LNCaP clone FGC (cell line): ENCODE measurements at regions not wholly inside any gene's neighbourhood (a gene's known extent, or its start where the extent isn't known, plus 50 kb on each side); places are given as distances from the start of the nearest gene placed in this dataset.

Experiments used
- DNase-seq: peaks from one replicate; pipeline ENCODE4 v3.0.0-alpha.2; 2011; ENCODE audit warnings: low read depth
- H3K4me3 ChIP-seq: 2 replicates; pipeline ENCODE4 v1.5.1; 2011; ENCODE audit warnings: mild to moderate bottlenecking, low read depth, low read length, control low read depth
- TF ChIP-seq, protein P1 (sequence below): IDR thresholded peaks from 2 replicates; pipeline ENCODE4 v1.5.1; 2012; ENCODE audit warnings: mild to moderate bottlenecking; ENCODE audit not compliant: control insufficient read depth, insufficient read depth; ENCODE audit errors: extremely low read depth

DNA sequence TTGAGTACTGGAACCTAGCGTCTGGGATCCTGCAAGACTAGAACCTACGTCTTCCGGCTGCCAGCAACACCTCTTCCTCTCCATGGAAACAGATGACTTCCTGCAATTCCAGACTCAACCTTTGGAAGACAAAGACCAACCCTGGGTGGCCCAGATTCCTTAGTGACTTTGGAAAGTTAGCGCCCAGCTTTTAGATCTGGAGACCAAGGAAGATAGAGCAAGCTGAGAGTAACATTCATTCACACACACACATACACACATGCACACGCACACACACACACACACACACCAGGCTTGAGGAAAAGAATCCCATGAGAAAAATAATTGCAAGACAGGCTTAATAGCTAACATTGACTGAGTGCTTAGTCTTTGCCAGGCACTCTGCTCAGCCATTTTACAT lies 788.9 kb downstream of the UQCRFS1 start:
- TF ChIP-seq, protein P1, sequence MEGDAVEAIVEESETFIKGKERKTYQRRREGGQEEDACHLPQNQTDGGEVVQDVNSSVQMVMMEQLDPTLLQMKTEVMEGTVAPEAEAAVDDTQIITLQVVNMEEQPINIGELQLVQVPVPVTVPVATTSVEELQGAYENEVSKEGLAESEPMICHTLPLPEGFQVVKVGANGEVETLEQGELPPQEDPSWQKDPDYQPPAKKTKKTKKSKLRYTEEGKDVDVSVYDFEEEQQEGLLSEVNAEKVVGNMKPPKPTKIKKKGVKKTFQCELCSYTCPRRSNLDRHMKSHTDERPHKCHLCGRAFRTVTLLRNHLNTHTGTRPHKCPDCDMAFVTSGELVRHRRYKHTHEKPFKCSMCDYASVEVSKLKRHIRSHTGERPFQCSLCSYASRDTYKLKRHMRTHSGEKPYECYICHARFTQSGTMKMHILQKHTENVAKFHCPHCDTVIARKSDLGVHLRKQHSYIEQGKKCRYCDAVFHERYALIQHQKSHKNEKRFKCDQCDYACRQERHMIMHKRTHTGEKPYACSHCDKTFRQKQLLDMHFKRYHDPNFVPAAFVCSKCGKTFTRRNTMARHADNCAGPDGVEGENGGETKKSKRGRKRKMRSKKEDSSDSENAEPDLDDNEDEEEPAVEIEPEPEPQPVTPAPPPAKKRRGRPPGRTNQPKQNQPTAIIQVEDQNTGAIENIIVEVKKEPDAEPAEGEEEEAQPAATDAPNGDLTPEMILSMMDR, result no peak
- DNase-seq, result no peak

DNA sequence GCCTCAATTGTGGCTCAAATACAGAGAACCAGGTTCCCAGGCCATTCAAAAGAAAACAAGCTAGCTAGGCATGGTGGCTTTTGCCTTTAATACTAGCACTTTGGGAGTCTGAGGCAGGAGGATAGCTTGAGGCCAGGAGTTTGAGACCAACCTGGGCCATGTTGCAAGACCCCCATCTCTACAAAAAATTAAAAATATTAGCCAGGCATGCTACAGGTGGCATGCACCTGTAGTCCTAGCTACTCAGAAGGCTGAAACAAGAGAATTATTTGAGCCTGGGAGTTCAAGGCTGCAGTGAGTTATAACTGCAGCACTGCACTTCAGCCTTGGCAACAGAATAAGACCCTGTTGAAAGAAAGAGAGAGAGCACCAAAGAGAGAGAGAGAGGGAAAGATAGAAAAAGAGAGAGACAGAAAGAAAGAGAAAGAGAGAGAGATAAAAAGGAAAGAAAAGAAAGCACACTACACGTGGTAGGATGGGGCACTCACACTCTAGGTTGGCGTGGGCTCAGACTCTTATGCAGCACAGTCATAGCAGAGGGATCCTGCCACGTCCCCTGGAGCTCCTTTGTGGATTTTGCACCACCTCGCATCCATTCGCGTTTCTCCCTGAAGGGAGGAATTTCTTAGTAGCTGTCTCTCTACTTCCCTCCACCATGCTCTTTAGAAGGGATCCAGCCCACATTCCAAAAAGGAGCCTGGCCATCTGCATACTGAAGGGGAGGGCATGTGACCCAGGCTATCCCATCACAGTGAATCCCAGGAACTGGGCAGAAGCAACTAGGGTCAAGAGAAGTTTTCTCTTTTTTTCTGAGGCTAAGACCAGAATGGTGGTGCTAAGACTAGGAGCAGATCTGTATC lies 789.9 kb downstream of the UQCRFS1 start:
- TF ChIP-seq, protein P1, result no peak
- DNase-seq, result no peak
- H3K4me3 ChIP-seq, result no peak overlapping the region

More for the DNA sequence above, 788.9 kb downstream of the UQCRFS1 start:
- no peak overlapping the region for H3K4me3 ChIP-seq

DNA sequence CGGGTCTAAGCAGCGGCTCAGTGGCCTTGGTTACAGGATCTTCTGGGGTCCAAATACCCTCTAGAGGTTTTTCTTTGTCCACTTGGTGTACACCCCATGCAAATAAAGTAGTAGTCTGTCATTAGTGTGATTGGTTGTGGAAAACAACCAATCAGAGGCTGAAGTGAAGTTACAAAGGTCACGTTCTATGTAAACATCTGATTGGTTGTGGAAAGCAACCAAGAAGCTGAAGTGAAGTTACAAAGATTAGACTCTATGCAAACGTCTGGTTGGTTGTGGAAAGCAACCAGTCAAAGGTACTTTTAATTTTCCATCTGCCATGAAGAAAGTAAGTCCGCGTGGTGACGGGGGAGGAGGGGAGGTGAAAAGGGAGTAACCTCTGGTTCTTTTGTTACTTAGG lies 790.9 kb downstream of the UQCRFS1 start:
- TF ChIP-seq, protein P1, result no peak
- no peak for DNase-seq
- no peak overlapping the region for H3K4me3 ChIP-seq

DNA sequence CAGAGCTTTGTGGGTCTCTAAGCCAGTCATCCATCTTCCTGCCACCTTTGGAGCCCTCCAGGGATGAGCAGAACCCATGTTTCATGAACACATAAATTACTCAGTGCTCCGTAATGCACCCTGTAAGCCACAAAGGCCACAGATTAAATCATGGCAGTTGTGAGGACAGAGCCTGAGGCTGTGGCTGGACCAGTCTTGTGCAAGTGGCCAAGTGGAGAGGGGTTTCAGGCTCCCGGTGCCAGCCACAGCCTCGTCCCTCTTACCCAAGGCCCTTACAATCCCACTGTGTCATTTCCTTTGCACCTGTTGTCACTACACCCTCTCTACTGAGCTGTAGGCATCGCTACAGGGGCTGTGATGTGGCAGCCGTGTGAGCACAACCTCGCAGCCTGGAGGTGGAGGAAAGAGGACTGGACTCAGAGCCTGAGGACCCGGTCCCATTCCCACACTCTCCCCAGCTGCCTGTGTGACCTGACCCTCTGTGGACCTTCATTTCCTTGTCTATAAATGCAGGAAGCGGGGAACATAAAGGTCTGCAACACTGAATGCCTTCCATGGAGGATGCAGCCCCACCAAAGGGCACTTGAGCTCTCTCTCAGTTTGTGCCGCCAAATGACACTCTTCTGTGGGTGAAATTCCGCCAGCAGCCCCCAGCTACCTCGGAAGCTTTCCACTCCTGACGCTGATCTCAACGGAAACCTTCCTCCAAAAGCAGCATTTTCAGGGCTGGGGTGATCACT lies 792.0 kb downstream of the UQCRFS1 start:
- TF ChIP-seq, protein P1, result no peak
- no peak overlapping the region for H3K4me3 ChIP-seq
- DNase-seq, result no peak

DNA sequence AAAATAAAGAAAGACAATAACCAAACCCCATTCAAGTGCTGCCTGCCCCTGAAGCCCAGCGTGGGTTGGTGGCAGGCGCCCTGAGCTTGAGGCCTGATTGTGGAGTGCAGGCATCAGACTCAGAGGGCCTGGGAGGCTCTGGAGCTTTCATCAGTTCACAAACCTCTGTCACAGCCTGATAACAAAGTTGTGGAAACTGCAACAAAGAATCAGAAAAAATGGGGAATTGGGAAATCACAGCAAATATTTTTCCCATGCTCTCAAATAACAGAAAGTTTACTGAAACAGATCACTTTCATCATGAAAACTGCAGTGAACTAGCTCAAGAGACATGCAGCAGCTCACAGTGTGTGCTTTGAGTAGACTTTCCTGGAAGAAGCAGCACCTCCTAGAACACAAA lies 793.6 kb downstream of the UQCRFS1 start:
- no peak for DNase-seq
- TF ChIP-seq, protein P1, result no peak
- H3K4me3 ChIP-seq, result no peak overlapping the region

DNA sequence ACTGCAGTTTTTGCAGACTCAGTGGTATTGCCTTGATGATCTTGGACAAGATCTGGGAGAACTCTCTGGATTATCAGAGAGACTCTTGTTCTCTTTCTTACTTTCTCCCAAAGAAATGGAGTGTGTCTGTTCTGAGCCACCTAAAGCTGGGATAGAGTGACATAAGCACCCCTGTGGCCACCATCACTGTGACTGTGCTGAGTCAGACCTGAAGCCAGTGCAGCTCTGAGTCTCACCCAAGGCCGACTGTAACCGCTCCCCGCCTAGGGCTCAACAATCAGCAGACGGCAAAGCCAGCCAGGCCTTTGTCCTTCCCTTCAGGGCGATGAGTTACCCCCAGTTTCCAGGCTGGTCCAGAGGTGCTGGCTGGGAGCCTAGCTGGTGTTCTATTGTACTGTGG lies 795.6 kb downstream of the UQCRFS1 start:
- TF ChIP-seq, protein P1, result no peak
- no peak for DNase-seq

More for the DNA sequence above, 795.6 kb downstream of the UQCRFS1 start:
- H3K4me3 ChIP-seq, result no peak overlapping the region
